GM23338 (cell line): ENCODE measurements at regions not wholly inside any gene's neighbourhood (a gene's known extent, or its start where the extent isn't known, plus 50 kb on each side); places are given as distances from the start of the nearest gene placed in this dataset.

Experiments used
- ATAC-seq: fragments of 200-7000 bp; cut with Tn5 transposase; 3 replicates; pipeline ENCODE4 v1.9.1; 2020
- DNase-seq: peaks from one replicate; pipeline ENCODE4 v3.0.0-alpha.2; 2015; ENCODE audit warnings: low spot score
- H2AFZ ChIP-seq: fragments of 200-600 bp; sonication (generic); 2 replicates; pipeline ENCODE4 v1.8.0; 2016; ENCODE audit warnings: antibody characterized with exemption, mild to moderate bottlenecking, moderate library complexity
- H3F3A ChIP-seq: fragments of 200-600 bp; sonication (generic); replicated peaks from 2 replicates; pipeline ENCODE4 v1.8.0; 2017; ENCODE audit warnings: antibody characterized with exemption, mixed run types, low read depth
- H3K27ac ChIP-seq: fragments of 200-600 bp; sonication (generic); 2 replicates; pipeline ENCODE4 v1.6.1; 2016; ENCODE audit warnings: low read depth
- H3K27me3 ChIP-seq: fragments of 200-600 bp; sonication (generic); 2 replicates; pipeline ENCODE4 v1.8.0; 2016; ENCODE audit warnings: mild to moderate bottlenecking, mixed run types, moderate library complexity; ENCODE audit not compliant: insufficient read depth
- H3K36me3 ChIP-seq: fragments of 200-600 bp; sonication (generic); 2 replicates; pipeline ENCODE4 v1.8.0; 2016; ENCODE audit warnings: mild to moderate bottlenecking; ENCODE audit not compliant: insufficient read depth
- H3K4me1 ChIP-seq: fragments of 200-600 bp; sonication (generic); 2 replicates; pipeline ENCODE4 v1.8.0; 2016; ENCODE audit warnings: mild to moderate bottlenecking, moderate library complexity; ENCODE audit not compliant: insufficient read depth
- H3K4me2 ChIP-seq: fragments of 200-600 bp; sonication (generic); 2 replicates; pipeline ENCODE4 v1.7.1; 2017; ENCODE audit warnings: mixed run types
- H3K4me3 ChIP-seq: fragments of 200-600 bp; sonication (generic); 2 replicates; pipeline ENCODE4 v1.6.1; 2016; ENCODE audit warnings: mixed run types
- H3K79me2 ChIP-seq: fragments of 200-600 bp; sonication (generic); replicated peaks from 2 replicates; pipeline ENCODE4 v1.8.0; 2017; ENCODE audit warnings: mild to moderate bottlenecking; ENCODE audit not compliant: insufficient read depth
- H3K9me2 ChIP-seq: fragments of 200-600 bp; sonication (generic); 2 replicates; pipeline ENCODE4 v1.8.0; 2017; ENCODE audit not compliant: insufficient read depth
- H4K20me1 ChIP-seq: fragments of 200-600 bp; sonication (generic); replicated peaks from 2 replicates; pipeline ENCODE4 v1.8.0; 2017; ENCODE audit warnings: mild to moderate bottlenecking; ENCODE audit not compliant: insufficient read depth
- H3K27ac Mint-ChIP-seq: 2 replicates; pipeline ENCODE4 v1.8.0; 2020; ENCODE audit warnings: inconsistent platforms, mild to moderate bottlenecking, moderate library complexity, mixed read lengths
- H3K27me3 Mint-ChIP-seq: 3 replicates; pipeline ENCODE4 v1.8.0; 2022; ENCODE audit warnings: low read depth, mild to moderate bottlenecking, moderate library complexity, mixed read lengths, inconsistent platforms; ENCODE audit not compliant: insufficient read depth, poor library complexity
- H3K36me3 Mint-ChIP-seq: 3 replicates; pipeline ENCODE4 v1.8.0; 2021; ENCODE audit warnings: low read depth, mild to moderate bottlenecking, inconsistent platforms, moderate library complexity, mixed read lengths
- H3K4me1 Mint-ChIP-seq: 3 replicates; pipeline ENCODE4 v1.8.0; 2020; ENCODE audit warnings: mild to moderate bottlenecking, inconsistent platforms, mixed read lengths
- H3K4me3 Mint-ChIP-seq: 3 replicates; pipeline ENCODE4 v1.8.0; 2021; ENCODE audit warnings: moderate library complexity, mild to moderate bottlenecking, inconsistent platforms, mixed read lengths
- H3K9me3 Mint-ChIP-seq: 3 replicates; pipeline ENCODE4 v1.8.0; 2020; ENCODE audit warnings: moderate library complexity, mild to moderate bottlenecking, inconsistent platforms, mixed read lengths
- CREB1 ChIP-seq: fragments of 250-450 bp; sonication (Bioruptor Pico); IDR thresholded peaks from 2 replicates; pipeline ENCODE4 v1.5.0; 2020; ENCODE audit warnings: low read depth, mild to moderate bottlenecking, moderate library complexity
- CTCF ChIP-seq, 2 experiments: fragments of 200-600 bp in 1 of 2; sonication (generic) in 1 of 2; conservative IDR thresholded peaks; 2 replicates each; pipeline versions ENCODE4 v1.5.1 to v1.6.1; 2016 to 2017; ENCODE audit warnings: antibody characterized with exemption in 2 of 2, low read depth in 2 of 2, mild to moderate bottlenecking in 2 of 2, moderate library complexity in 1 of 2
- EZH2 ChIP-seq: fragments of 200-600 bp; sonication (generic); IDR thresholded peaks from one replicate; pipeline ENCODE4 v1.8.0; 2017; ENCODE audit warnings: antibody characterized with exemption, mild to moderate bottlenecking, low read depth; ENCODE audit not compliant: unreplicated experiment
- EZH2phosphoT487 ChIP-seq: fragments of 200-600 bp; sonication (generic); IDR thresholded peaks from one replicate; pipeline ENCODE4 v1.8.1; 2018; ENCODE audit warnings: antibody characterized with exemption; ENCODE audit not compliant: unreplicated experiment
- JUNB ChIP-seq: IDR thresholded peaks from one replicate; pipeline ENCODE4 v1.6.1; 2016; ENCODE audit warnings: antibody characterized with exemption; ENCODE audit not compliant: unreplicated experiment
- NANOG ChIP-seq: IDR thresholded peaks from 2 replicates; pipeline ENCODE4 v1.6.1; 2016; ENCODE audit warnings: antibody characterized with exemption, borderline replicate concordance
- POLR2AphosphoS5 ChIP-seq: IDR thresholded peaks from 2 replicates; pipeline ENCODE4 v1.6.1; 2016; ENCODE audit warnings: antibody characterized with exemption, low read depth
- REST ChIP-seq: IDR thresholded peaks from one replicate; pipeline ENCODE4 v1.6.1; 2018; ENCODE audit warnings: antibody characterized with exemption; ENCODE audit not compliant: unreplicated experiment
- STAT1 ChIP-seq: IDR thresholded peaks from one replicate; pipeline ENCODE4 v1.6.1; 2016; ENCODE audit warnings: antibody characterized with exemption; ENCODE audit not compliant: unreplicated experiment
- ZNF114 ChIP-seq: fragments of 250-450 bp; sonication (Bioruptor Pico); IDR thresholded peaks from 2 replicates; pipeline ENCODE4 v1.5.0; 2020; ENCODE audit warnings: mild to moderate bottlenecking, moderate library complexity
- ZNF331 ChIP-seq: fragments of 250-450 bp; sonication (Bioruptor Pico); IDR thresholded peaks from 2 replicates; pipeline ENCODE4 v1.5.0; 2020; ENCODE audit warnings: low read depth, mild to moderate bottlenecking, moderate library complexity
- ZNF462 ChIP-seq: fragments of 250-450 bp; sonication (Bioruptor Pico); IDR thresholded peaks from 2 replicates; pipeline ENCODE4 v1.5.0; 2020; ENCODE audit warnings: mild to moderate bottlenecking, moderate library complexity
- TF ChIP-seq, protein P1 (sequence below): IDR thresholded peaks from 2 replicates; pipeline ENCODE4 v1.6.1; 2016; ENCODE audit warnings: antibody characterized with exemption

DNA sequence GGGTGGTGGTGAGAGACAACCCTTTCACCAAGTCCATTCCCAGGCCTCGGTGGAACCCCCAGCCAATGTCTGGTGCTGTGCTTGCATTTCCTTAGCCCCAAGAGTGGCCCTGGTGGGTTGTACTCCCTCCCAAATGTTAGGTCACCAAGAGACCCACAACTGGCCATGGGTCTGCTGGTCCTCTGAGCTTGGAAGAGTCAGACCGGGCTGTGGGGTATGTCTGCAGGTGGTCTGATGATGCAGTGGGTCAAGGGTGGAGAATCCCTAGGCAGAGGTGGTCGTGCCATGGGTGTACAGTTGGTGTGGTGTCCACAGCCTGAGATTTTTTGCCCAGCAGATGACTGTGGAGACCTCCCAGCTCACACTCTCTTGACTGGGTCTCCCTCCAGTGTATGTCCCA lies 535.7 kb upstream of the CNKSR2 start:
- no peak overlapping the region for H3K4me2 ChIP-seq
- peaks cover 3% of the 10 kb centered on the region; the same call in 1 of the 3 replicates for H3K36me3 Mint-ChIP-seq
- no peak for DNase-seq
- H3K4me1 Mint-ChIP-seq: no peaks in the 10 kb centered on the region
- H3K27ac ChIP-seq: no peak overlapping the region
- no peaks in the 10 kb centered on the region for H3K27me3 ChIP-seq
- no peak overlapping the region for H3K4me3 Mint-ChIP-seq
- no peaks in the 10 kb centered on the region for H3K79me2 ChIP-seq
- no peak for TF ChIP-seq JUNB
- TF ChIP-seq EZH2phosphoT487: no peak
- TF ChIP-seq ZNF114 (CRISPR knock-in tag): no peak
- TF ChIP-seq EZH2: no peak
- TF ChIP-seq ZNF331 (CRISPR knock-in tag): no peak
- no peak for TF ChIP-seq REST
- no peak for TF ChIP-seq CREB1
- no peak for TF ChIP-seq STAT1
- no peak for TF ChIP-seq NANOG
- TF ChIP-seq CTCF (conservative IDR thresholded peaks at IDR 0.05; ENCODE audit: low read depth in 2 of 2): no peak
- TF ChIP-seq, protein P1, sequence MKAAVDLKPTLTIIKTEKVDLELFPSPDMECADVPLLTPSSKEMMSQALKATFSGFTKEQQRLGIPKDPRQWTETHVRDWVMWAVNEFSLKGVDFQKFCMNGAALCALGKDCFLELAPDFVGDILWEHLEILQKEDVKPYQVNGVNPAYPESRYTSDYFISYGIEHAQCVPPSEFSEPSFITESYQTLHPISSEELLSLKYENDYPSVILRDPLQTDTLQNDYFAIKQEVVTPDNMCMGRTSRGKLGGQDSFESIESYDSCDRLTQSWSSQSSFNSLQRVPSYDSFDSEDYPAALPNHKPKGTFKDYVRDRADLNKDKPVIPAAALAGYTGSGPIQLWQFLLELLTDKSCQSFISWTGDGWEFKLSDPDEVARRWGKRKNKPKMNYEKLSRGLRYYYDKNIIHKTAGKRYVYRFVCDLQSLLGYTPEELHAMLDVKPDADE: no peak
- TF ChIP-seq ZNF462 (CRISPR knock-in tag): no peak
- TF ChIP-seq POLR2AphosphoS5: no peak
- no peaks in the 10 kb centered on the region for H3K9me2 ChIP-seq
- H4K20me1 ChIP-seq: no peaks in the 10 kb centered on the region
- H3K4me3 ChIP-seq: no peak overlapping the region
- H3K27me3 Mint-ChIP-seq: peaks cover 1% of the 10 kb centered on the region
- H2AFZ ChIP-seq: no peak overlapping the region
- no peaks in the 10 kb centered on the region for H3F3A ChIP-seq
- ATAC-seq: no peak
- H3K27ac Mint-ChIP-seq: no peak overlapping the region
- H3K9me3 Mint-ChIP-seq: peaks cover 21% of the 10 kb centered on the region; the same call in 2 of the 3 replicates
- H3K4me1 ChIP-seq: no peaks in the 10 kb centered on the region
- H3K36me3 ChIP-seq: no peaks in the 10 kb centered on the region
